ENCODE measurements at regions not wholly inside any gene's neighbourhood (a gene's known extent, or its start where the extent isn't known, plus 50 kb on each side); places are given as distances from the start of the nearest gene placed in this dataset.

DNA sequence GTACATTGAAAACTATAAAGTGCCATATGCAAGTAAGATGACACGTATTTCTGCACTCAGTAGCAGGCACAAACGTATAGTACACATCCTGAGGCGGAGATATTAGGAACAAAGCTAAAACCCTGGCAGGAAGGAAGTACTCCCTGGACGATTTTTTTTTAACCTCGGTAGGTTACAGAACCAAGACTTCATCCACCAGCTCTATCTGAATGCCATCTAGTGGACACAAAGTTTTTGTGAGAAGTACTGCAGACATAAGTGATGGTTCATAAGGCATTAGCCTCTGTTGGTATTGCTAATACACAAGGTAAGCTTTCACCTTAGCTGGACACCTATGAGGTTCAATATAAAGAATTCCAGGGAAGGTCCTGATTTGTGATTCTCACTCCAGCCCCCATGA lies 83.0 kb upstream of the CCDC196 start:
- TF ChIP-seq, protein P1, sequence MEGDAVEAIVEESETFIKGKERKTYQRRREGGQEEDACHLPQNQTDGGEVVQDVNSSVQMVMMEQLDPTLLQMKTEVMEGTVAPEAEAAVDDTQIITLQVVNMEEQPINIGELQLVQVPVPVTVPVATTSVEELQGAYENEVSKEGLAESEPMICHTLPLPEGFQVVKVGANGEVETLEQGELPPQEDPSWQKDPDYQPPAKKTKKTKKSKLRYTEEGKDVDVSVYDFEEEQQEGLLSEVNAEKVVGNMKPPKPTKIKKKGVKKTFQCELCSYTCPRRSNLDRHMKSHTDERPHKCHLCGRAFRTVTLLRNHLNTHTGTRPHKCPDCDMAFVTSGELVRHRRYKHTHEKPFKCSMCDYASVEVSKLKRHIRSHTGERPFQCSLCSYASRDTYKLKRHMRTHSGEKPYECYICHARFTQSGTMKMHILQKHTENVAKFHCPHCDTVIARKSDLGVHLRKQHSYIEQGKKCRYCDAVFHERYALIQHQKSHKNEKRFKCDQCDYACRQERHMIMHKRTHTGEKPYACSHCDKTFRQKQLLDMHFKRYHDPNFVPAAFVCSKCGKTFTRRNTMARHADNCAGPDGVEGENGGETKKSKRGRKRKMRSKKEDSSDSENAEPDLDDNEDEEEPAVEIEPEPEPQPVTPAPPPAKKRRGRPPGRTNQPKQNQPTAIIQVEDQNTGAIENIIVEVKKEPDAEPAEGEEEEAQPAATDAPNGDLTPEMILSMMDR (IDR thresholded peaks at IDR 0.05; ENCODE audit: unreplicated experiment): no peak
- Mint-ChIP-seq H3K27ac (no peak overlapping the region), H3K9me3 (no peaks in the 10 kb centered on the region), H3K27me3 (ENCODE audit: low read depth) (peaks cover 10% of the 10 kb centered on the region), H3K4me3 (no peak overlapping the region), H3K4me1 (no peaks in the 10 kb centered on the region), H3K36me3 (no peaks in the 10 kb centered on the region)
- DNase-seq (ENCODE audit: low spot score in 2 of 2, unreplicated experiment in 2 of 2): no peak

DNA sequence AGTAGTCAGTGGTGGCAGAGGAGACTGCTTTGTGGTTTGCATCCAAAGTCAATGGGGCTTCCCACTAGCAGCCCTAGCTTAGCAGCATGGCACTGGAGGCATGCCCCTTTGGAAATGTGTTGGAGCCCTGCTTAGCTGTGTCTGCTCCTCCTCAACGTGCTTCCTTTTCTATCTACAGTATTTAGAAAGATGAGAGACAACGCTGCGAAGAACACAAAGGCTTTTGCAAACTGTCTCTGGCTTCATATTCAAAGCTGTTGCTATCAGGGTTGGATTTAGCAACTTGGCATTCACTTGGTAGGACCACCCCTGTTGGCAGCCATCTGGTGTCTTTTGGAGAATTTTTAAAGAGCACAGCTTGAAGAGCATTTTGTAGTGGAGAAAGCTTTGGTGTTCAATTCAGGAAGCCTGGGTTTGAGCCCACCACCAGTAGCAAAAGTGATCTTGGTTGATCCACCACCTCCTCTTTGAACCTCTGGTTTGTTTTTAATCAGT lies 82.1 kb upstream of the CCDC196 start:
- no peak for DNase-seq (ENCODE audit: low spot score in 2 of 2, unreplicated experiment in 2 of 2)
- Mint-ChIP-seq H3K36me3 (no peaks in the 10 kb centered on the region), H3K4me1 (no peaks in the 10 kb centered on the region), H3K9me3 (no peaks in the 10 kb centered on the region), H3K27ac (no peak overlapping the region), H3K4me3 (no peak overlapping the region), H3K27me3 (ENCODE audit: low read depth) (peaks cover 8% of the 10 kb centered on the region)
- TF ChIP-seq, protein P1 (IDR thresholded peaks at IDR 0.05; ENCODE audit: unreplicated experiment): no peak

DNA sequence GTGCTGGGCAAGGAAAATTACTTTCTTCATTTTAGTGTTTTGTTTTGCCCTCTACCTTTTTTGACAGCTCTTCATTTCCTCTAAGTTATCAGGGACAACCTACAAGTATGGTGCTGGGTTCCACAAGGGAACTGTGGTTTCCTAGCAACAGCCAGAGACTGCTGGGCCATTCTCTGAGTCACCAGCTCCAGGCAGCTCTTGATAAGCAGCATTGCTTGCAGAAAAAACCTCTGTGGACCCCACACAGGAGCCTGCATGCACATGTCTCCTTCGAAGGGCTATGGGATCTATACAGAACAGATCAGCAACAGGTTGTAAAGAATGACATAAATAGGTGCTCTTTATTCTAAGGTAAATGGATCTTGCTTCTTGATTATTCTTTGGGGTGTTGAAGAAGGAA lies 81.0 kb upstream of the CCDC196 start:
- no peaks in the 10 kb centered on the region for H3K4me1 Mint-ChIP-seq
- no peak overlapping the region for H3K27ac Mint-ChIP-seq
- peaks cover 9% of the 10 kb centered on the region for H3K27me3 Mint-ChIP-seq (ENCODE audit: low read depth)
- no peaks in the 10 kb centered on the region for H3K36me3 Mint-ChIP-seq
- no peaks in the 10 kb centered on the region for H3K9me3 Mint-ChIP-seq
- H3K4me3 Mint-ChIP-seq: no peak overlapping the region
- TF ChIP-seq, protein P1 (IDR thresholded peaks at IDR 0.05; ENCODE audit: unreplicated experiment): no peak
- DNase-seq (ENCODE audit: low spot score in 2 of 2, unreplicated experiment in 2 of 2): no peak

DNA sequence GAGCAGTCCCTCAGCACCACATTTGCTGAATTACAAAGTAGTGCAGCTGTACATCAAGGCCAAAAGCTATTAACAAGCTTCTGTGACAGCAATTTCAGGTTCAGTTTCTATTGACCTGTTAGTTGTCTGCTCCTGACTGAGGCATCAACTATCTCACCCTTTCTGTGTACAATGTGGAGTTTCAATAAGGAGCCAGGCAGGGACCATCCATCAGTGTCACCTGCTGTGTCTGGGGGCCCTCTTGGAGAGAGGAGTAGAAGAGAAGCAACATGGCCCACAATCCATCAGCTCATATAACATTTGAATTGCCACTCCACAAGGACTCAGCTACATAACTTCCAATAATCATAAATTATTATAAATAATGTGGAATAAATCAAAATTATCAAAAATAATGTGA lies 72.3 kb upstream of the CCDC196 start:
- H3K4me3 Mint-ChIP-seq: no peak overlapping the region
- no peaks in the 10 kb centered on the region for H3K36me3 Mint-ChIP-seq
- H3K9me3 Mint-ChIP-seq: peaks cover 10% of the 10 kb centered on the region
- peaks cover 7% of the 10 kb centered on the region for H3K27me3 Mint-ChIP-seq (ENCODE audit: low read depth)
- no peak for DNase-seq (ENCODE audit: low spot score in 2 of 2, unreplicated experiment in 2 of 2)
- H3K4me1 Mint-ChIP-seq: no peaks in the 10 kb centered on the region
- no peak overlapping the region for H3K27ac Mint-ChIP-seq
- TF ChIP-seq, protein P1 (IDR thresholded peaks at IDR 0.05; ENCODE audit: unreplicated experiment): no peak

DNA sequence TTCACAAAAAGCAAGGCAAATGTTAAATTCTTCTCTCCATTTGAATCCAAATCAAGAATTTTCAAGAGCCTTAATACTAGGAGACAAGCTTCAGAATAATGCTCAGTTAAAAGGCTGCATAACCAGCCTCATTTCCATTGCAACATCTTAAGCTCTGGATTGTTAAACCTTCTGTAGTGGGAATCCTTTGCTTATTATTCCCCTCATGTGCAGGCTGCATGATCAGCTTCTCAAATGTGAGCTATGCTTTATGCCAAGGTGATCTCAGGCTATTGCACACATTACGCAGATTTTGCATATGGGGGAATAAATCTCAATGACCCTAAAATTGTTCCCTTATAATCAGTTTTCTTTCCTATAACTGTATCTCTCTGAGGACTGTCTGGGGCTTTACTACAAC lies 71.7 kb upstream of the CCDC196 start:
- H3K9me3 Mint-ChIP-seq: peaks cover 10% of the 10 kb centered on the region
- no peak overlapping the region for H3K27ac Mint-ChIP-seq
- TF ChIP-seq, protein P1 (IDR thresholded peaks at IDR 0.05; ENCODE audit: unreplicated experiment): no peak
- peaks cover 7% of the 10 kb centered on the region for H3K27me3 Mint-ChIP-seq (ENCODE audit: low read depth)
- no peaks in the 10 kb centered on the region for H3K4me1 Mint-ChIP-seq
- no peak overlapping the region for H3K4me3 Mint-ChIP-seq
- DNase-seq (ENCODE audit: low spot score in 2 of 2, unreplicated experiment in 2 of 2): no peak
- no peaks in the 10 kb centered on the region for H3K36me3 Mint-ChIP-seq
